H1 (cell line): ENCODE measurements at regions not wholly inside any gene's neighbourhood (a gene's known extent, or its start where the extent isn't known, plus 50 kb on each side); places are given as distances from the start of the nearest gene placed in this dataset.

Experiments used
- CTCF ChIA-PET: fragments of 300-600 bp; sonication (Branson Sonifier 250); formaldehyde crosslinking; loops from one replicate; lab custom pipeline; 2021; ENCODE audit not compliant: partially characterized antibody; lab: Charles Lee
- POLR2A ChIA-PET: fragments of 300-600 bp; sonication (Branson Sonifier 250); formaldehyde crosslinking; loops from one replicate; lab custom pipeline; 2021; ENCODE audit warnings: inconsistent platforms; ENCODE audit not compliant: partially characterized antibody; lab: Charles Lee
- DNase-seq, 2 experiments: peaks; one replicate each; pipeline versions ENCODE4 v3.0.0 to v3.0.0-alpha.2; 2010 to 2022; ENCODE audit warnings: low spot score in 2 of 2, low read depth in 1 of 2, mixed read lengths in 1 of 2
- FAIRE-seq: peaks from 2 replicates; lab custom pipeline; 2011; peaks lifted over from hg19 to GRCh38; lab: Jason Lieb, UNC
- H2AFZ ChIP-seq: 2 replicates; pipeline ENCODE4 v1.8.1; 2012; ENCODE audit warnings: low read length, inconsistent platforms
- H2AK5ac ChIP-seq: 2 replicates; pipeline ENCODE4 v1.6.1; 2013; ENCODE audit warnings: low read depth, low read length
- H2BK120ac ChIP-seq: replicated peaks from 2 replicates; pipeline ENCODE3; 2013; ENCODE audit warnings: low read depth, low read length, inconsistent platforms
- H2BK12ac ChIP-seq: 2 replicates; pipeline ENCODE4 v1.6.1; 2013; ENCODE audit warnings: low read depth, low read length
- H2BK15ac ChIP-seq: 2 replicates; pipeline ENCODE4 v1.6.1; 2013; ENCODE audit warnings: low read length
- H2BK20ac ChIP-seq: 2 replicates; pipeline ENCODE4 v1.6.1; 2013; ENCODE audit warnings: low read length
- H2BK5ac ChIP-seq: 2 replicates; pipeline ENCODE4 v1.6.1; 2013; ENCODE audit warnings: low read depth, low read length
- H3K14ac ChIP-seq: 2 replicates; pipeline ENCODE4 v1.6.1; 2013; ENCODE audit warnings: inconsistent platforms; ENCODE audit not compliant: insufficient read length
- H3K18ac ChIP-seq: 2 replicates; pipeline ENCODE4 v1.6.1; 2013; ENCODE audit warnings: low read length; ENCODE audit errors: extremely low read depth
- H3K23ac ChIP-seq: 2 replicates; pipeline ENCODE4 v1.6.1; 2013; ENCODE audit warnings: inconsistent platforms; ENCODE audit not compliant: insufficient read length
- H3K23me2 ChIP-seq: 2 replicates; pipeline ENCODE4 v1.6.1; 2013; ENCODE audit warnings: low read depth, low read length
- H3K27ac ChIP-seq: 2 replicates; pipeline ENCODE4 v1.6.1; 2011; ENCODE audit warnings: low read depth, low read length, inconsistent platforms
- H3K27me3 ChIP-seq, 4 experiments: replicated peaks in 1 of 4; 1 replicate in 1 of 4; 2 replicates in 3 of 4; pipeline versions ENCODE4 v1.6.1 to v1.8.1; 2011 to 2013; ENCODE audit warnings: low read length in 3 of 4, mild to moderate bottlenecking in 3 of 4, inconsistent platforms in 2 of 4, mixed read lengths in 2 of 4, moderate library complexity in 1 of 4; ENCODE audit not compliant: control insufficient read depth in 3 of 4, insufficient read depth in 3 of 4; ENCODE audit errors: extremely low read depth in 1 of 4
- H3K36me3 ChIP-seq, 4 experiments: 2 replicates each; pipeline versions ENCODE4 v1.6.1 to v1.8.1; 2011 to 2013; ENCODE audit warnings: mild to moderate bottlenecking in 4 of 4, low read length in 3 of 4, moderate library complexity in 2 of 4, control low read depth in 1 of 4, inconsistent platforms in 1 of 4; ENCODE audit not compliant: insufficient read depth in 4 of 4, control insufficient read depth in 2 of 4
- H3K4ac ChIP-seq: replicated peaks from 2 replicates; pipeline ENCODE3; 2013; ENCODE audit warnings: low read length, low read depth, mixed read lengths, inconsistent platforms; ENCODE audit not compliant: insufficient read length
- H3K4me1 ChIP-seq, 4 experiments: replicated peaks in 1 of 4; 1 replicate in 1 of 4; 2 replicates in 3 of 4; pipeline versions ENCODE4 v1.6.1 to v1.8.1; 2011 to 2013; ENCODE audit warnings: low read length in 3 of 4, inconsistent platforms in 2 of 4, mixed read lengths in 1 of 4; ENCODE audit not compliant: insufficient read depth in 4 of 4, control insufficient read depth in 3 of 4
- H3K4me2 ChIP-seq, 2 experiments: 2 replicates each; pipeline versions ENCODE4 v1.6.1 to v1.8.1; 2011 to 2013; ENCODE audit warnings: low read depth in 2 of 2, low read length in 2 of 2, control low read depth in 1 of 2, inconsistent platforms in 1 of 2, mild to moderate bottlenecking in 1 of 2; ENCODE audit not compliant: insufficient read depth in 1 of 2
- H3K4me3 ChIP-seq, 4 experiments: fragments of 200-600, 300-600 bp in 1 of 4; sonication (generic), shearing (Covaris generic), sonication (Bioruptor Twin) in 1 of 4; 2 replicates each; pipeline versions ENCODE4 v1.5.1 to v1.8.1; 2011 to 2016; ENCODE audit warnings: low read length in 4 of 4, low read depth in 3 of 4, control low read depth in 2 of 4, inconsistent platforms in 2 of 4, mild to moderate bottlenecking in 2 of 4, mixed read lengths in 1 of 4, moderate library complexity in 1 of 4; ENCODE audit not compliant: insufficient read depth in 2 of 4; ENCODE audit errors: extremely low read depth in 1 of 4
- H3K56ac ChIP-seq: replicated peaks from 2 replicates; pipeline ENCODE3; 2013; ENCODE audit warnings: low read depth, mild to moderate bottlenecking, mixed read lengths, low read length, inconsistent platforms; ENCODE audit not compliant: insufficient read length
- H3K79me1 ChIP-seq: 2 replicates; pipeline ENCODE4 v1.6.1; 2013; ENCODE audit warnings: low read depth, low read length, control low read depth
- H3K79me2 ChIP-seq, 2 experiments: 2 replicates each; pipeline versions ENCODE4 v1.6.1 to v1.8.1; 2012 to 2013; ENCODE audit warnings: low read length in 2 of 2, mild to moderate bottlenecking in 2 of 2, inconsistent platforms in 1 of 2; ENCODE audit not compliant: insufficient read depth in 2 of 2, control insufficient read depth in 1 of 2
- H3K9ac ChIP-seq, 4 experiments: replicated peaks in 1 of 4; 1 replicate in 1 of 4; 2 replicates in 3 of 4; pipeline versions ENCODE4 v1.6.1 to v1.8.1; 2011 to 2013; ENCODE audit warnings: low read depth in 3 of 4, low read length in 3 of 4, control low read depth in 2 of 4, mild to moderate bottlenecking in 2 of 4, moderate library complexity in 2 of 4, inconsistent platforms in 1 of 4; ENCODE audit errors: extremely low read depth in 1 of 4
- H3K9me3 ChIP-seq, 2 experiments: 2 replicates each; pipeline versions ENCODE4 v1.6.1 to v1.8.1; 2012 to 2013; ENCODE audit warnings: mild to moderate bottlenecking in 2 of 2, moderate library complexity in 2 of 2, control low read depth in 1 of 2, inconsistent platforms in 1 of 2, low read depth in 1 of 2, low read length in 1 of 2, mixed read lengths in 1 of 2; ENCODE audit not compliant: insufficient read depth in 2 of 2
- H4K20me1 ChIP-seq, 2 experiments: replicated peaks in 1 of 2; 2 replicates each; pipeline versions ENCODE3 to v1.8.1; 2011 to 2013; ENCODE audit warnings: inconsistent platforms in 2 of 2, low read length in 2 of 2, mild to moderate bottlenecking in 1 of 2; ENCODE audit not compliant: insufficient read depth in 2 of 2, control insufficient read depth in 1 of 2
- H4K5ac ChIP-seq: 2 replicates; pipeline ENCODE4 v1.6.1; 2013; ENCODE audit warnings: low read length, low read depth, mixed read lengths, inconsistent platforms; ENCODE audit not compliant: insufficient read length
- H4K8ac ChIP-seq: 2 replicates; pipeline ENCODE4 v1.8.0; 2013; ENCODE audit warnings: mild to moderate bottlenecking, moderate library complexity, low read length, inconsistent platforms; ENCODE audit not compliant: insufficient read depth; ENCODE audit errors: extremely low read depth
- H4K91ac ChIP-seq: replicated peaks from 2 replicates; pipeline ENCODE3; 2013; ENCODE audit warnings: low read length, mixed read lengths, inconsistent platforms; ENCODE audit not compliant: insufficient read length
- EP300 ChIP-seq, 2 experiments: IDR thresholded peaks; 1 replicate in 1 of 2; 2 replicates in 1 of 2; pipeline ENCODE4 v1.6.1; 2011 to 2012; ENCODE audit warnings: low read depth in 2 of 2, low read length in 2 of 2, mild to moderate bottlenecking in 2 of 2, borderline replicate concordance in 1 of 2, inconsistent platforms in 1 of 2, moderate library complexity in 1 of 2
- EZH2 ChIP-seq: fragments of 200-600 bp; sonication (generic); IDR thresholded peaks from 2 replicates; pipeline ENCODE4 v1.7.1; 2012; ENCODE audit warnings: low read depth, mild to moderate bottlenecking, moderate library complexity, low read length, inconsistent platforms; ENCODE audit not compliant: severe bottlenecking
- HDAC6 ChIP-seq: IDR thresholded peaks from one replicate; pipeline ENCODE4 v1.7.1; 2012; ENCODE audit warnings: low read depth, mild to moderate bottlenecking, inconsistent platforms, low read length, moderate library complexity
- TAF7 ChIP-seq: optimal IDR thresholded peaks from 2 replicates; pipeline ENCODE3; 2011; ENCODE audit warnings: low read depth, mild to moderate bottlenecking, inconsistent platforms, low read length, moderate library complexity, borderline replicate concordance
- YY1 ChIP-seq: IDR thresholded peaks from 2 replicates; pipeline ENCODE4 v1.6.1; 2011; ENCODE audit warnings: low read depth, mild to moderate bottlenecking, low read length
- WGBS, 2 experiments: shearing (Covaris generic) in 1 of 2; methylation state at CpG; one replicate each; pipeline versions ENCODE4 v1.1.6 to v1.1.7; 2013 to 2015; ENCODE audit warnings: low lambda C conversion rate in 2 of 2, mixed read lengths in 2 of 2, inconsistent platforms in 1 of 2, low coverage in 1 of 2, missing lambda C conversion rate in 1 of 2; ENCODE audit not compliant: insufficient replicate concordance in 2 of 2, insufficient coverage in 1 of 2, insufficient read length in 1 of 2; ENCODE audit errors: extremely low coverage in 1 of 2, missing lambda C conversion rate in 1 of 2; 5-methylcytosine and 5-hydroxymethylcytosine counted together

GRCh38 chr5:179421144-179421901, 76.1 kb upstream of the ADAMTS2 start:
- FAIRE-seq = no peak

More at GRCh38 chr5:179421144-179421901, 76.1 kb upstream of the ADAMTS2 start:
- Histone ChIP-seq H2BK5ac (no peak overlapping the region), H2BK20ac (no peak overlapping the region), H4K8ac (no peak overlapping the region), H3K56ac (no peak overlapping the region), H3K36me3 (no peaks in the 10 kb centered on the region), H2AFZ (no peak overlapping the region), H2BK120ac (no peak overlapping the region), H2BK12ac (no peak overlapping the region), H3K4ac (no peak overlapping the region), H3K14ac (no peak overlapping the region), H3K4me1 (no peaks in the 10 kb centered on the region; a peak in 1 of 7 replicates), H3K23ac (no peak overlapping the region), H3K9ac (no peak overlapping the region), H3K4me3 (no peak overlapping the region), H3K9me3 (no peaks in the 10 kb centered on the region), H3K79me1 (no peaks in the 10 kb centered on the region), H3K4me2 (no peak overlapping the region), H4K91ac (no peak overlapping the region), H3K27me3 (no peaks in the 10 kb centered on the region; a peak in 1 of 7 replicates), H2AK5ac (no peak overlapping the region), H2BK15ac (no peak overlapping the region), H3K23me2 (no peaks in the 10 kb centered on the region), H3K18ac (no peak overlapping the region), H3K79me2 (no peaks in the 10 kb centered on the region), H4K20me1 (no peaks in the 10 kb centered on the region), H4K5ac (no peak overlapping the region), H3K27ac (no peak overlapping the region)
- ChIA-PET POLR2A (no interaction called here), CTCF (interaction anchor here (0.6 to 3.1 kb wide), 9 partner anchors 8 to 1155 kb away, joined by 3 to 11 read pairs (median 3); no protein-coding TSS in a partner anchor)
- TF ChIP-seq EP300 (IDR thresholded peaks at IDR 0.05; ENCODE audit: borderline replicate concordance in 1 of 2, low read depth in 2 of 2, low read length in 2 of 2) = no peak
- TF ChIP-seq HDAC6 = no peak
- no peak for TF ChIP-seq EZH2
- TF ChIP-seq YY1 = no peak
- no peak for TF ChIP-seq TAF7
- DNase-seq = no peak
- 87% methylated on average over 14 of the region's 15 CpGs; no CpG with 5 or more reads in 1 of the 2 experiments for WGBS, 2 experiments
